GM12865 (cell line): ENCODE measurements at regions not wholly inside any gene's neighbourhood (a gene's known extent, or its start where the extent isn't known, plus 50 kb on each side); places are given as distances from the start of the nearest gene placed in this dataset.

Experiments
- DNase-seq: peaks from one replicate; pipeline ENCODE4 v3.0.0; 2010; ENCODE audit warnings: low read depth
- H3K4me3 ChIP-seq: 2 replicates; pipeline ENCODE4 v1.5.1; 2011; ENCODE audit warnings: mild to moderate bottlenecking, low read depth, low read length, control low read depth
- TF ChIP-seq, protein P1 (sequence below): IDR thresholded peaks from 2 replicates; pipeline ENCODE4 v1.5.1; 2011; ENCODE audit warnings: low read length, control low read depth, low read depth, inconsistent platforms; ENCODE audit not compliant: insufficient read depth; ENCODE audit errors: missing control alignments

DNA sequence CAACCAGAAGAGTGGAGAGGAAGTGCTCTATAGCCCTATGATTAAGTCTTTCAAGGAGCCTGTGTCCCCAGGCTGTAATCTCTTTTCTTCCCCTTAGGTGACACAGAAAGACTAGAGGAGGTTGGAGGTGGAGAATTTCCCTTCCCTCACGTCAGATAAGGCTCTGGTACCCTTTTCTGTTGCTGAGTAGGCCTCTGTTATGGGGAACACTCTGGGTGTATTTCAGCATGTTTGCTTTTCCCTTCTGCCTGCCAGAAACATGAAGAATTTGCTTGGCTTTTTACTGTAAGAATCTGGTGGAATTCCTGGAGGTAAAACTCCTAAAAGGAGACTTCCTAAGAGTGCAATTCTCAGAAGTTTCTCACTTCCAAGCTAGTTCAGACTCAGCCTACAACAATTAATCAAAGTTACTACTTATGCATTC, 58.3 kb downstream of the SIX1 start:
- H3K4me3 ChIP-seq, result no peak overlapping the region
- DNase-seq, result no peak
- TF ChIP-seq, protein P1, sequence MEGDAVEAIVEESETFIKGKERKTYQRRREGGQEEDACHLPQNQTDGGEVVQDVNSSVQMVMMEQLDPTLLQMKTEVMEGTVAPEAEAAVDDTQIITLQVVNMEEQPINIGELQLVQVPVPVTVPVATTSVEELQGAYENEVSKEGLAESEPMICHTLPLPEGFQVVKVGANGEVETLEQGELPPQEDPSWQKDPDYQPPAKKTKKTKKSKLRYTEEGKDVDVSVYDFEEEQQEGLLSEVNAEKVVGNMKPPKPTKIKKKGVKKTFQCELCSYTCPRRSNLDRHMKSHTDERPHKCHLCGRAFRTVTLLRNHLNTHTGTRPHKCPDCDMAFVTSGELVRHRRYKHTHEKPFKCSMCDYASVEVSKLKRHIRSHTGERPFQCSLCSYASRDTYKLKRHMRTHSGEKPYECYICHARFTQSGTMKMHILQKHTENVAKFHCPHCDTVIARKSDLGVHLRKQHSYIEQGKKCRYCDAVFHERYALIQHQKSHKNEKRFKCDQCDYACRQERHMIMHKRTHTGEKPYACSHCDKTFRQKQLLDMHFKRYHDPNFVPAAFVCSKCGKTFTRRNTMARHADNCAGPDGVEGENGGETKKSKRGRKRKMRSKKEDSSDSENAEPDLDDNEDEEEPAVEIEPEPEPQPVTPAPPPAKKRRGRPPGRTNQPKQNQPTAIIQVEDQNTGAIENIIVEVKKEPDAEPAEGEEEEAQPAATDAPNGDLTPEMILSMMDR, result no peak
